Psoas muscle (tissue), 7 donors: ENCODE measurements at regions not wholly inside any gene's neighbourhood (a gene's known extent, or its start where the extent isn't known, plus 50 kb on each side); places are given as distances from the start of the nearest gene placed in this dataset.

Experiments
- ATAC-seq, 4 donors: fragments of 200-7000 bp; cut with Tn5 transposase; one replicate each; pipeline ENCODE4 v1.9.1; 2020; ENCODE audit warnings: moderate library complexity in 3 of 4, mild to moderate bottlenecking in 2 of 4
- DNase-seq, 2 donors: peaks; one replicate each; pipeline ENCODE4 v3.0.0-alpha.2; 2020
- H3K27ac ChIP-seq: fragments of 200-600 bp; one replicate; pipeline ENCODE4 v1.8.0; 2022
- H3K27me3 ChIP-seq, 3 donors: fragments of 200-600 bp in 1 of 3; one replicate each; pipeline versions ENCODE4 v1.6.1 to v1.8.0; 2013 to 2022; ENCODE audit warnings: low read length in 2 of 3, mild to moderate bottlenecking in 2 of 3, moderate library complexity in 1 of 3; ENCODE audit not compliant: insufficient read depth in 3 of 3
- H3K36me3 ChIP-seq, 2 donors: fragments of 200-600 bp in 1 of 2; one replicate each; pipeline versions ENCODE4 v1.6.1 to v1.8.0; 2013 to 2022; ENCODE audit warnings: low read depth in 1 of 2, mild to moderate bottlenecking in 1 of 2, moderate library complexity in 1 of 2; ENCODE audit not compliant: insufficient read depth in 1 of 2
- H3K4me1 ChIP-seq: fragments of 200-600 bp; one replicate; pipeline ENCODE4 v1.8.0; 2022
- H3K4me3 ChIP-seq: fragments of 200-600 bp; one replicate; pipeline ENCODE4 v1.8.0; 2022; ENCODE audit warnings: mild to moderate bottlenecking
- H3K9me3 ChIP-seq: fragments of 200-600 bp; one replicate; pipeline ENCODE4 v1.8.0; 2022
- CTCF ChIP-seq: fragments of 200-600 bp; IDR thresholded peaks from one replicate; pipeline ENCODE4 v1.8.0; 2022; ENCODE audit warnings: antibody characterized with exemption
- WGBS, 3 donors: extraction: QIAGEN DNeasy Blood & Tissue Kit; methylation state at CpG; one replicate each; pipeline versions ENCODE4 v1.1.6 to v1.1.7; 2013; 5-methylcytosine and 5-hydroxymethylcytosine counted together
- intact Hi-C, 2 donors: fragments of 100-400 bp; cut with DNase I; formaldehyde crosslinking; loops; one replicate each; pipeline versions ENCODE4 v1.11.0 to v1.14.2; 2022
- donor health status: healthy with polysubstance abuse.
- donor health status: DM: no; HTN: no; CAD: no; lungs with moderate emphysema.
- donor health status: Bipolar disorder and iron deficiency.
- donor health status: healthy.
- donor health status: DM: yes; HTN: yes; CAD: no.
- donor health status: DM: no; HTN: no; CAD: no.
- donor health status: DM: yes; HTN: yes; CAD: no.

GRCh38 chr2:192265751-192266150, 71.0 kb upstream of the TMEFF2 start:
- no peaks in the 10 kb centered on the region for H3K4me1 ChIP-seq
- H3K27ac ChIP-seq, result no peak overlapping the region
- no peaks in the 10 kb centered on the region for H3K27me3 ChIP-seq
- DNase-seq (no peak), ATAC-seq (no peak)
- no peak for TF ChIP-seq CTCF
- intact Hi-C loops, result no loop called here
- no peaks in the 10 kb centered on the region for H3K36me3 ChIP-seq
- H3K9me3 ChIP-seq, result no peaks in the 10 kb centered on the region
- H3K4me3 ChIP-seq, result no peak overlapping the region
- 60 to 77% (median 62%) methylated on average over 2 of the region's 2 CpGs for WGBS, 3 donors

GRCh38 chr2:192254444-192254843, 59.7 kb upstream of the TMEFF2 start:
- Histone ChIP-seq H3K9me3 (no peaks in the 10 kb centered on the region), H3K27ac (no peak overlapping the region), H3K27me3 (no peaks in the 10 kb centered on the region), H3K36me3 (no peaks in the 10 kb centered on the region), H3K4me1 (no peaks in the 10 kb centered on the region), H3K4me3 (no peak overlapping the region)
- intact Hi-C loops, result no loop called here
- WGBS, 3 donors, result 28 to 41% (median 30%) methylated on average over 3 of the region's 3 CpGs
- ATAC-seq (no peak), DNase-seq (no peak)
- no peak for TF ChIP-seq CTCF

- Histone ChIP-seq H3K4me1 (no peaks in the 10 kb centered on the region), H3K27ac (no peak overlapping the region), H3K4me3 (no peak overlapping the region), H3K27me3 (no peaks in the 10 kb centered on the region), H3K36me3 (no peaks in the 10 kb centered on the region), H3K9me3 (no peaks in the 10 kb centered on the region)
- no peak for DNase-seq
- TF ChIP-seq CTCF, result no peak
- WGBS, 3 donors, result 76 to 85% (median 82%) methylated on average over 4 of the region's 4 CpGs
- intact Hi-C loops, result no loop called here
- ATAC-seq, result no peak
Measured at GRCh38 chr2:192253692-192254091, 59.0 kb upstream of the TMEFF2 start.

GRCh38 chr2:192250961-192251360, 56.2 kb upstream of the TMEFF2 start:
- intact Hi-C loops, result no loop called here
- H3K9me3 ChIP-seq, result no peaks in the 10 kb centered on the region
- TF ChIP-seq CTCF, result no peak
- no peak overlapping the region for H3K4me3 ChIP-seq
- H3K4me1 ChIP-seq, result no peaks in the 10 kb centered on the region
- H3K36me3 ChIP-seq, result no peaks in the 10 kb centered on the region
- no peaks in the 10 kb centered on the region for H3K27me3 ChIP-seq
- ATAC-seq (no peak), DNase-seq (no peak)
- no peak overlapping the region for H3K27ac ChIP-seq

GRCh38 chr2:192247456-192247855, 52.7 kb upstream of the TMEFF2 start:
- WGBS, 3 donors, result 75 to 82% (median 77%) methylated on average over 3 of the region's 3 CpGs
- no peak for DNase-seq
- H3K4me3 ChIP-seq, result no peak overlapping the region
- H3K9me3 ChIP-seq, result no peaks in the 10 kb centered on the region
- intact Hi-C loops, result no loop called here
- H3K36me3 ChIP-seq, result no peaks in the 10 kb centered on the region
- no peaks in the 10 kb centered on the region for H3K4me1 ChIP-seq
- H3K27me3 ChIP-seq, result no peaks in the 10 kb centered on the region
- TF ChIP-seq CTCF, result no peak
- ATAC-seq, result no peak
- H3K27ac ChIP-seq, result no peak overlapping the region
